HG03354 (cell line): ENCODE measurements at regions not wholly inside any gene's neighbourhood (a gene's known extent, or its start where the extent isn't known, plus 50 kb on each side); places are given as distances from the start of the nearest gene placed in this dataset.

ENCODE experiments used
- ATAC-seq: cut with Tn5 transposase; IDR thresholded peaks from one replicate; pipeline ENCODE4 v1.9.1; 2021; ENCODE audit warnings: mild to moderate bottlenecking; ENCODE audit not compliant: unreplicated experiment, poor library complexity, severe bottlenecking

GRCh38 chr9:86893811-86894490 is 53.4 kb downstream of the GAS1 start:
- ATAC-seq = no peak

GRCh38 chr9:86892576-86892975 is 54.7 kb downstream of the GAS1 start:
- no peak for ATAC-seq

- ATAC-seq = no peak
These were observed 55.3 kb downstream of the GAS1 start for GRCh38 chr9:86891886-86892437.

- no peak for ATAC-seq
These were observed 56.2 kb downstream of the GAS1 start for GRCh38 chr9:86891091-86891490.

GRCh38 chr9:86885232-86885631 is 62.1 kb downstream of the GAS1 start:
- no peak for ATAC-seq

- ATAC-seq = no peak
These were observed 70.6 kb downstream of the GAS1 start for GRCh38 chr9:86876621-86877196.

GRCh38 chr9:86868616-86869015 is 78.7 kb downstream of the GAS1 start:
- ATAC-seq = no peak

- ATAC-seq = no peak
These were observed 79.4 kb downstream of the GAS1 start for GRCh38 chr9:86867804-86868313.

GRCh38 chr9:86865952-86866351 is 81.4 kb downstream of the GAS1 start:
- ATAC-seq = no peak

GRCh38 chr9:86860006-86860405 is 87.3 kb downstream of the GAS1 start:
- no peak for ATAC-seq

GRCh38 chr9:86859056-86859455 is 88.2 kb downstream of the GAS1 start:
- ATAC-seq = no peak

- ATAC-seq = no peak
These were observed 89.3 kb downstream of the GAS1 start for GRCh38 chr9:86858009-86858408.

- no peak for ATAC-seq
These were observed 91.0 kb downstream of the GAS1 start for GRCh38 chr9:86856259-86856658.

GRCh38 chr9:86854898-86855523 is 92.3 kb downstream of the GAS1 start:
- no peak for ATAC-seq

GRCh38 chr9:86846656-86847055 is 100.7 kb downstream of the GAS1 start:
- ATAC-seq = no peak

- no peak for ATAC-seq
These were observed 104.1 kb downstream of the GAS1 start for GRCh38 chr9:86843206-86843605.

GRCh38 chr9:86842573-86842972 is 104.7 kb downstream of the GAS1 start:
- ATAC-seq = no peak

GRCh38 chr9:86839522-86839921 is 107.8 kb downstream of the GAS1 start:
- no peak for ATAC-seq

- ATAC-seq = no peak
These were observed 108.5 kb downstream of the GAS1 start for GRCh38 chr9:86838519-86839497.

- no peak for ATAC-seq
These were observed 110.0 kb downstream of the GAS1 start for GRCh38 chr9:86837345-86837744.
